H9 (cell line): ENCODE measurements at regions not wholly inside any gene's neighbourhood (a gene's known extent, or its start where the extent isn't known, plus 50 kb on each side); places are given as distances from the start of the nearest gene placed in this dataset.
A peak's percentile ranks its signal among the peaks of the same experiment; 100 is the strongest.

Experiments
- DNase-seq: peaks from one replicate; pipeline ENCODE4 v3.0.0-alpha.2; 2017
- H2AFZ ChIP-seq: one replicate; pipeline ENCODE4 v1.6.1; 2013; ENCODE audit warnings: mild to moderate bottlenecking, low read length, control low read depth, moderate library complexity
- H2AK5ac ChIP-seq: 2 replicates; pipeline ENCODE4 v1.6.1; 2013; ENCODE audit warnings: low read length, control low read depth, mixed read lengths; ENCODE audit not compliant: insufficient read length
- H2BK120ac ChIP-seq: one replicate; pipeline ENCODE4 v1.6.1; 2013; ENCODE audit warnings: low read depth, mild to moderate bottlenecking, low read length, control low read depth, inconsistent platforms; ENCODE audit not compliant: poor library complexity, severe bottlenecking
- H2BK12ac ChIP-seq: 2 replicates; pipeline ENCODE4 v1.6.1; 2013; ENCODE audit warnings: low read length, control low read depth, mixed read lengths, low read depth; ENCODE audit not compliant: insufficient read length
- H2BK15ac ChIP-seq: 2 replicates; pipeline ENCODE4 v1.6.1; 2013; ENCODE audit warnings: low read depth, low read length, control low read depth
- H2BK20ac ChIP-seq: one replicate; pipeline ENCODE4 v1.6.1; 2013; ENCODE audit warnings: low read depth, mild to moderate bottlenecking, low read length, control low read depth, inconsistent platforms; ENCODE audit not compliant: poor library complexity, severe bottlenecking
- H2BK5ac ChIP-seq: 2 replicates; pipeline ENCODE4 v1.6.1; 2013; ENCODE audit warnings: low read length, control low read depth, mixed read lengths; ENCODE audit not compliant: insufficient read length
- H3K14ac ChIP-seq: 2 replicates; pipeline ENCODE4 v1.6.1; 2013; ENCODE audit warnings: low read length, control low read depth; ENCODE audit not compliant: insufficient read depth
- H3K18ac ChIP-seq: 2 replicates; pipeline ENCODE4 v1.6.1; 2013; ENCODE audit warnings: low read depth, mild to moderate bottlenecking, mixed read lengths, low read length, control low read depth; ENCODE audit not compliant: insufficient read length
- H3K23ac ChIP-seq: 2 replicates; pipeline ENCODE4 v1.6.1; 2013; ENCODE audit warnings: low read length, control low read depth, mixed read lengths, low read depth; ENCODE audit not compliant: insufficient read length
- H3K23me2 ChIP-seq: 2 replicates; pipeline ENCODE4 v1.6.1; 2013; ENCODE audit warnings: low read depth, mild to moderate bottlenecking, mixed read lengths, low read length, control low read depth; ENCODE audit not compliant: insufficient read length, poor library complexity, severe bottlenecking
- H3K27ac ChIP-seq: 2 replicates; pipeline ENCODE4 v1.5.1; 2013; ENCODE audit warnings: low read length, control low read depth, mixed read lengths, low read depth; ENCODE audit not compliant: insufficient read length
- H3K27me3 ChIP-seq: 2 replicates; pipeline ENCODE4 v1.6.1; 2013; ENCODE audit warnings: low read length, control low read depth, inconsistent platforms; ENCODE audit not compliant: insufficient read depth
- H3K4ac ChIP-seq: 2 replicates; pipeline ENCODE4 v1.6.1; 2013; ENCODE audit warnings: low read depth, mild to moderate bottlenecking, control low read depth, inconsistent platforms, low read length, moderate library complexity
- H3K4me1 ChIP-seq: 2 replicates; pipeline ENCODE4 v1.6.1; 2013; ENCODE audit warnings: low read length, control low read depth, inconsistent platforms; ENCODE audit not compliant: insufficient read depth
- H3K4me2 ChIP-seq: 2 replicates; pipeline ENCODE4 v1.6.1; 2013; ENCODE audit warnings: low read length, control low read depth, mixed read lengths; ENCODE audit not compliant: insufficient read length, insufficient read depth
- H3K56ac ChIP-seq: 2 replicates; pipeline ENCODE4 v1.6.1; 2013; ENCODE audit warnings: low read depth, mild to moderate bottlenecking, mixed read lengths, low read length, control low read depth; ENCODE audit not compliant: insufficient read length
- H3K79me1 ChIP-seq: 2 replicates; pipeline ENCODE4 v1.6.1; 2013; ENCODE audit warnings: low read depth, mild to moderate bottlenecking, moderate library complexity, low read length, control low read depth, inconsistent platforms; ENCODE audit not compliant: insufficient read depth, poor library complexity, severe bottlenecking
- H3K79me2 ChIP-seq: 2 replicates; pipeline ENCODE4 v1.6.1; 2013; ENCODE audit warnings: low read length, control low read depth, inconsistent platforms; ENCODE audit not compliant: insufficient read depth
- H3K9ac ChIP-seq: 2 replicates; pipeline ENCODE4 v1.6.1; 2013; ENCODE audit warnings: low read length, control low read depth, mixed read lengths; ENCODE audit not compliant: insufficient read length; ENCODE audit errors: extremely low read depth
- H3K9me3 ChIP-seq: one replicate; pipeline ENCODE4 v1.6.1; 2013; ENCODE audit warnings: low read depth, low read length, inconsistent platforms; ENCODE audit not compliant: control insufficient read depth
- H3T11ph ChIP-seq: one replicate; pipeline ENCODE4 v1.6.1; 2013; ENCODE audit warnings: mild to moderate bottlenecking, low read length, control low read depth, inconsistent platforms
- H4K20me1 ChIP-seq: one replicate; pipeline ENCODE4 v1.6.1; 2013; ENCODE audit not compliant: control insufficient read depth, insufficient read length, insufficient read depth
- H4K5ac ChIP-seq: 2 replicates; pipeline ENCODE4 v1.6.1; 2013; ENCODE audit warnings: low read depth, mild to moderate bottlenecking, mixed read lengths, low read length, control low read depth; ENCODE audit not compliant: insufficient read length
- H4K8ac ChIP-seq: replicated peaks from 2 replicates; pipeline ENCODE4 v1.6.1; 2013; ENCODE audit warnings: low read length, control low read depth, mixed read lengths, low read depth; ENCODE audit not compliant: insufficient read length
- H4K91ac ChIP-seq: 2 replicates; pipeline ENCODE4 v1.6.1; 2013; ENCODE audit warnings: low read depth, mild to moderate bottlenecking, moderate library complexity, mixed read lengths, low read length, control low read depth; ENCODE audit not compliant: insufficient read length
- H3K27ac Mint-ChIP-seq, 3 experiments: 2 replicates in 2 of 3; 3 replicates in 1 of 3; pipeline ENCODE4 v1.8.0; 2020 to 2021; ENCODE audit warnings: mixed read lengths in 3 of 3, mild to moderate bottlenecking in 1 of 3, moderate library complexity in 1 of 3
- H3K27me3 Mint-ChIP-seq: 2 replicates; pipeline ENCODE4 v1.8.0; 2021; ENCODE audit warnings: low read depth, mild to moderate bottlenecking, moderate library complexity, mixed read lengths
- H3K36me3 Mint-ChIP-seq, 3 experiments: 2 replicates in 2 of 3; 3 replicates in 1 of 3; pipeline ENCODE4 v1.8.0; 2020 to 2021; ENCODE audit warnings: low read depth in 3 of 3, mixed read lengths in 3 of 3; ENCODE audit not compliant: insufficient read depth in 1 of 3
- H3K4me1 Mint-ChIP-seq, 2 experiments: 2 replicates each; pipeline ENCODE4 v1.8.0; 2020; ENCODE audit warnings: mixed read lengths in 2 of 2
- H3K4me3 Mint-ChIP-seq, 2 experiments: 2 replicates in 1 of 2; 3 replicates in 1 of 2; pipeline ENCODE4 v1.8.0; 2020 to 2021; ENCODE audit warnings: mild to moderate bottlenecking in 2 of 2, mixed read lengths in 2 of 2, moderate library complexity in 1 of 2
- H3K9me3 Mint-ChIP-seq, 2 experiments: 2 replicates in 1 of 2; 3 replicates in 1 of 2; pipeline ENCODE4 v1.8.0; 2020; ENCODE audit warnings: mild to moderate bottlenecking in 2 of 2, mixed read lengths in 2 of 2, moderate library complexity in 1 of 2
- CTCF ChIP-seq: fragments of 200-600 bp; sonication (generic); conservative IDR thresholded peaks from 3 replicates; pipeline ENCODE4 v1.8.0; 2021; ENCODE audit warnings: antibody characterized with exemption, mild to moderate bottlenecking
- WGBS: extraction: QIAGEN DNeasy Blood & Tissue Kit; methylation state at CpG from one replicate; pipeline ENCODE4 v1.1.7; 2013; ENCODE audit warnings: missing lambda C conversion rate, low lambda C conversion rate, mixed read lengths; ENCODE audit not compliant: insufficient read length; ENCODE audit errors: extremely low coverage; 5-methylcytosine and 5-hydroxymethylcytosine counted together

GRCh38 chr14:37709419-37710195 lies 114.2 kb downstream of the TTC6 start:
- H3K4me2 ChIP-seq, result no peak overlapping the region
- no peak overlapping the region for H3T11ph ChIP-seq
- no peak overlapping the region for H4K8ac ChIP-seq
- H2BK12ac ChIP-seq, result no peak overlapping the region
- Mint-ChIP-seq H3K36me3 (no peaks in the 10 kb centered on the region), H3K4me3 (no peak overlapping the region), H3K27ac (no peak overlapping the region), H3K4me1 (peaks cover 6% of the 10 kb centered on the region in 2 experiments; a peak in 3 of 4 replicates), H3K9me3 (no peaks in the 10 kb centered on the region), H3K27me3 (peaks cover 10% of the 10 kb centered on the region)
- H4K5ac ChIP-seq, result no peak overlapping the region
- H2AFZ ChIP-seq, result no peak overlapping the region
- no peaks in the 10 kb centered on the region for H3K27me3 ChIP-seq
- no peak overlapping the region for H3K27ac ChIP-seq
- DNase-seq, result no peak
- H4K91ac ChIP-seq, result no peak overlapping the region
- peak; percentile 71 for TF ChIP-seq CTCF
- H2BK5ac ChIP-seq, result no peak overlapping the region
- no peak overlapping the region for H2BK120ac ChIP-seq
- no peak overlapping the region for H3K56ac ChIP-seq
- H3K4me1 ChIP-seq, result peaks cover 12% of the 10 kb centered on the region; the same call in 1 of the 2 replicates
- no CpG with 5 or more reads among the region's 3 CpGs for WGBS
- H3K23me2 ChIP-seq, result no peaks in the 10 kb centered on the region
- no peak overlapping the region for H3K4ac ChIP-seq
- no peak overlapping the region for H2AK5ac ChIP-seq
- H2BK15ac ChIP-seq, result no peak overlapping the region
- no peak overlapping the region for H3K9ac ChIP-seq
- H3K79me1 ChIP-seq, result no peaks in the 10 kb centered on the region
- no peaks in the 10 kb centered on the region for H3K9me3 ChIP-seq
- H2BK20ac ChIP-seq, result no peak overlapping the region
- H3K23ac ChIP-seq, result no peak overlapping the region
- no peak overlapping the region for H3K14ac ChIP-seq
- no peak overlapping the region for H3K18ac ChIP-seq
- no peaks in the 10 kb centered on the region for H3K79me2 ChIP-seq
- no peaks in the 10 kb centered on the region for H4K20me1 ChIP-seq
